Mammary epithelial cell (primary cell): ENCODE measurements at regions not wholly inside any gene's neighbourhood (a gene's known extent, or its start where the extent isn't known, plus 50 kb on each side); places are given as distances from the start of the nearest gene placed in this dataset.

ENCODE experiments used
- CTCF ChIP-seq, 2 donors: IDR thresholded peaks in 1 of 2; conservative IDR thresholded peaks in 1 of 2; 2 replicates each; pipeline ENCODE4 v1.5.1; 2011 to 2012; ENCODE audit warnings: inconsistent platforms in 2 of 2, low read length in 2 of 2, mild to moderate bottlenecking in 2 of 2, control low read depth in 1 of 2, low read depth in 1 of 2; ENCODE audit not compliant: insufficient read depth in 1 of 2; ENCODE audit errors: extremely low read depth in 1 of 2
- EZH2 ChIP-seq: IDR thresholded peaks from 2 replicates; pipeline ENCODE4 v1.6.1; 2012; ENCODE audit warnings: low read length, inconsistent platforms, borderline replicate concordance

- TF ChIP-seq CTCF (conservative IDR thresholded peaks at IDR 0.05 in 1 of 2, IDR thresholded peaks at IDR 0.05 in 1 of 2; ENCODE audit: extremely low read depth in 1 of 2, insufficient read depth in 1 of 2, low read depth in 1 of 2, low read length in 2 of 2) (no peak), EZH2 (no peak)
Observed at GRCh38 chr2:128396946-128397345, 78.3 kb upstream of the HS6ST1 start.
